PC-3 (cell line): ENCODE measurements at regions not wholly inside any gene's neighbourhood (a gene's known extent, or its start where the extent isn't known, plus 50 kb on each side); places are given as distances from the start of the nearest gene placed in this dataset.

Source experiments
- CTCF ChIP-seq: fragments of 300-600 bp; sonication (generic); conservative IDR thresholded peaks from 2 replicates; pipeline ENCODE4 v1.5.1; 2017; ENCODE audit warnings: antibody characterized with exemption, low read depth, mild to moderate bottlenecking, low read length
- EZH2 ChIP-seq: fragments of 300-600 bp; sonication (generic); IDR thresholded peaks from one replicate; pipeline ENCODE4 v1.6.1; 2017; ENCODE audit warnings: antibody characterized with exemption, mild to moderate bottlenecking, low read length; ENCODE audit not compliant: unreplicated experiment
- EZH2phosphoT487 ChIP-seq: fragments of 300-600 bp; sonication (generic); IDR thresholded peaks from 2 replicates; pipeline ENCODE4 v1.6.1; 2018; ENCODE audit warnings: mild to moderate bottlenecking, antibody characterized with exemption, low read length, borderline replicate concordance

GRCh38 chr2:217402144-217402543 is 542.3 kb upstream of the TNP1 start:
- no peak for TF ChIP-seq CTCF
- no peak for TF ChIP-seq EZH2
- no peak for TF ChIP-seq EZH2phosphoT487
